ENCODE measurements at regions not wholly inside any gene's neighbourhood (a gene's known extent, or its start where the extent isn't known, plus 50 kb on each side); places are given as distances from the start of the nearest gene placed in this dataset.
"Not testable (repeated sequence)": the region's sequence is repeated elsewhere in the genome, so short reads cannot be mapped to it uniquely, and the experiment has no call there.

- no peak overlapping the region for H3K9ac ChIP-seq (ENCODE audit: control insufficient read depth, extremely low read depth, insufficient read depth, low read length)
- TF ChIP-seq CTCF (optimal IDR thresholded peaks at IDR 0.05 in 1 of 3, IDR thresholded peaks at IDR 0.05 in 1 of 3, conservative IDR thresholded peaks at IDR 0.05 in 1 of 3; ENCODE audit: extremely low read depth in 1 of 3, insufficient read depth in 2 of 3, low read length in 3 of 3) = no peak
- TF ChIP-seq EZH2 (IDR thresholded peaks at IDR 0.05; ENCODE audit: low read length) = no peak
- H3K27me3 ChIP-seq (ENCODE audit: control insufficient read depth, extremely low read depth, insufficient read depth, low read length) = no peaks in the 10 kb centered on the region
- H3K36me3 ChIP-seq (ENCODE audit: control insufficient read depth in 2 of 2, extremely low read depth in 1 of 2, insufficient read depth in 2 of 2, low read length in 2 of 2) = no peaks in the 10 kb centered on the region
- H3K27ac ChIP-seq (ENCODE audit: control insufficient read depth, insufficient read depth, low read length) = no peak overlapping the region
- DNase-seq (ENCODE audit: low read depth, low spot score) (no peak), FAIRE-seq (no peak)
- dilution Hi-C loops (cut with MboI; ENCODE audit: extremely low pct_ligation_motif_present, low sequenced_read_pairs) = no loop called here
- H3K9me3 ChIP-seq (ENCODE audit: control insufficient read depth, low read depth, low read length) = no peaks in the 10 kb centered on the region
- H3K9me1 ChIP-seq (ENCODE audit: control insufficient read depth, extremely low read depth, insufficient read depth, low read length) = no peaks in the 10 kb centered on the region
- H3K4me2 ChIP-seq (ENCODE audit: control insufficient read depth, extremely low read depth, insufficient read depth, low read depth, low read length) = no peak overlapping the region
- no peak overlapping the region for H3K4me3 ChIP-seq (ENCODE audit: control insufficient read depth in 2 of 3, extremely low read depth in 1 of 3, insufficient read depth in 2 of 3, low read depth in 1 of 3, low read length in 3 of 3)
- no peak overlapping the region for H2AFZ ChIP-seq (ENCODE audit: control insufficient read depth, low read length)
- no peaks in the 10 kb centered on the region for H4K20me1 ChIP-seq (ENCODE audit: control insufficient read depth, extremely low read depth, insufficient read depth, low read length)
- H3K79me2 ChIP-seq (ENCODE audit: control insufficient read depth, insufficient read depth, low read length) = no peaks in the 10 kb centered on the region
- H3K4me1 ChIP-seq (ENCODE audit: control insufficient read depth, extremely low read depth, insufficient read depth, low read length) = no peaks in the 10 kb centered on the region
Observed at GRCh38 chr5:145660897-145661640, 174.1 kb downstream of the PRELID2 start.

GRCh38 chr5:145658435-145658834 lies 176.7 kb downstream of the PRELID2 start:
- Histone ChIP-seq H3K27me3 (ENCODE audit: control insufficient read depth, extremely low read depth, insufficient read depth, low read length) (no peaks in the 10 kb centered on the region), H3K4me2 (ENCODE audit: control insufficient read depth, extremely low read depth, insufficient read depth, low read depth, low read length) (no peak overlapping the region), H2AFZ (ENCODE audit: control insufficient read depth, low read length) (no peak overlapping the region), H3K36me3 (ENCODE audit: control insufficient read depth in 2 of 2, extremely low read depth in 1 of 2, insufficient read depth in 2 of 2, low read length in 2 of 2) (no peaks in the 10 kb centered on the region), H4K20me1 (ENCODE audit: control insufficient read depth, extremely low read depth, insufficient read depth, low read length) (no peaks in the 10 kb centered on the region), H3K4me1 (ENCODE audit: control insufficient read depth, extremely low read depth, insufficient read depth, low read length) (no peaks in the 10 kb centered on the region), H3K9me3 (ENCODE audit: control insufficient read depth, low read depth, low read length) (no peaks in the 10 kb centered on the region), H3K4me3 (ENCODE audit: control insufficient read depth in 2 of 3, extremely low read depth in 1 of 3, insufficient read depth in 2 of 3, low read depth in 1 of 3, low read length in 3 of 3) (no peak overlapping the region), H3K27ac (ENCODE audit: control insufficient read depth, insufficient read depth, low read length) (no peak overlapping the region), H3K9ac (ENCODE audit: control insufficient read depth, extremely low read depth, insufficient read depth, low read length) (no peak overlapping the region), H3K79me2 (ENCODE audit: control insufficient read depth, insufficient read depth, low read length) (no peaks in the 10 kb centered on the region), H3K9me1 (ENCODE audit: control insufficient read depth, extremely low read depth, insufficient read depth, low read length) (no peaks in the 10 kb centered on the region)
- dilution Hi-C loops (cut with MboI; ENCODE audit: extremely low pct_ligation_motif_present, low sequenced_read_pairs) = no loop called here
- no peak for FAIRE-seq
- no peak for DNase-seq (ENCODE audit: low read depth, low spot score)
- no peak for TF ChIP-seq EZH2 (IDR thresholded peaks at IDR 0.05; ENCODE audit: low read length)
- no peak for TF ChIP-seq CTCF (optimal IDR thresholded peaks at IDR 0.05 in 1 of 3, IDR thresholded peaks at IDR 0.05 in 1 of 3, conservative IDR thresholded peaks at IDR 0.05 in 1 of 3; ENCODE audit: extremely low read depth in 1 of 3, insufficient read depth in 2 of 3, low read length in 3 of 3)

DNA sequence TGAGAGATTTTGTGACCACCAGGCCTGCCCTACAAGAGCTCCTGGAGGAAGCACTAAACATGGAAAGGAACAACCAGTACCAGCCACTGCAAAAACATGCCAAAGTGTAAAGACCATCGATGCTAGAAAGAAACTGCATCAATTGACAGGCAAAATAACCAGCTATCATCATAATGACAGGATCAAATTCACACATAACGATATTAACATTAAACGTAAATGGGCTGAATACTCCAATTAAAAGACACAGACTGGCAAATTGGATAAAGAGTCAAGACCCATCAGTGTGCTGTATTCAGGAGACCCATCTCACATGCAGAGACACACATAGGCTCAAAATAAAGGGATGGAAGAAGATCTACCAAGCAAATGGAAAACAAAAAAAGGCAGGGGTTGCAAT lies 182.4 kb downstream of the PRELID2 start:
- FAIRE-seq; H3K9me3 ChIP-seq (ENCODE audit: control insufficient read depth, low read depth, low read length); H3K9ac ChIP-seq (ENCODE audit: control insufficient read depth, extremely low read depth, insufficient read depth, low read length); H3K27ac ChIP-seq (ENCODE audit: control insufficient read depth, insufficient read depth, low read length); H3K4me2 ChIP-seq (ENCODE audit: control insufficient read depth, extremely low read depth, insufficient read depth, low read depth, low read length); H3K79me2 ChIP-seq (ENCODE audit: control insufficient read depth, insufficient read depth, low read length); H3K36me3 ChIP-seq (ENCODE audit: control insufficient read depth in 2 of 2, extremely low read depth in 1 of 2, insufficient read depth in 2 of 2, low read length in 2 of 2); H3K9me1 ChIP-seq (ENCODE audit: control insufficient read depth, extremely low read depth, insufficient read depth, low read length); DNase-seq (ENCODE audit: low read depth, low spot score); H3K4me3 ChIP-seq (ENCODE audit: control insufficient read depth in 2 of 3, extremely low read depth in 1 of 3, insufficient read depth in 2 of 3, low read depth in 1 of 3, low read length in 3 of 3); H3K27me3 ChIP-seq (ENCODE audit: control insufficient read depth, extremely low read depth, insufficient read depth, low read length); H3K4me1 ChIP-seq (ENCODE audit: control insufficient read depth, extremely low read depth, insufficient read depth, low read length); H4K20me1 ChIP-seq (ENCODE audit: control insufficient read depth, extremely low read depth, insufficient read depth, low read length); dilution Hi-C loops (cut with MboI; ENCODE audit: extremely low pct_ligation_motif_present, low sequenced_read_pairs); H2AFZ ChIP-seq (ENCODE audit: control insufficient read depth, low read length): not testable (repeated sequence)

DNA sequence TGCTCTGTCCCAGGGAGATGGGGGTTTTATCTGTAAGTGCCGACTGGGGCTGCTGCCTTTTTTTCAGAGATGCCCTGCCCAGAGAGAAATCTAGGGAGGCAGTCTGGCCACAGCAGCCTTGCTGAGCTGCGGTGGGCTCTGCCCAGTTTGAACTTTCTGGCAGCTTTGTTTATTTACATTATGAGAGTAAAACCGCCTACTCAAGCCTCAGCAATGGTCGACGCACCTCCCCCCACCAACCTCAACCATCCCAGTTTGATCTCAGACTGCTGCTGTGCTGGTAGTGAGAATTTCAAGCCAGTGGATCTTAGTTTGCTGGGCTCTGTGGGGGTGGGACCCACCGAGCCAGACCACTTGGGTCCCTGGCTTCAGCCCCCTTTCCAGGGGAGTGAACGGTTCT lies 188.0 kb downstream of the PRELID2 start:
- dilution Hi-C loops (cut with MboI; ENCODE audit: extremely low pct_ligation_motif_present, low sequenced_read_pairs); H3K4me1 ChIP-seq (ENCODE audit: control insufficient read depth, extremely low read depth, insufficient read depth, low read length); H3K36me3 ChIP-seq (ENCODE audit: control insufficient read depth in 2 of 2, extremely low read depth in 1 of 2, insufficient read depth in 2 of 2, low read length in 2 of 2); H3K79me2 ChIP-seq (ENCODE audit: control insufficient read depth, insufficient read depth, low read length); H3K9ac ChIP-seq (ENCODE audit: control insufficient read depth, extremely low read depth, insufficient read depth, low read length); H3K9me1 ChIP-seq (ENCODE audit: control insufficient read depth, extremely low read depth, insufficient read depth, low read length); H2AFZ ChIP-seq (ENCODE audit: control insufficient read depth, low read length); H3K27me3 ChIP-seq (ENCODE audit: control insufficient read depth, extremely low read depth, insufficient read depth, low read length); H3K4me2 ChIP-seq (ENCODE audit: control insufficient read depth, extremely low read depth, insufficient read depth, low read depth, low read length); FAIRE-seq; H3K27ac ChIP-seq (ENCODE audit: control insufficient read depth, insufficient read depth, low read length); H4K20me1 ChIP-seq (ENCODE audit: control insufficient read depth, extremely low read depth, insufficient read depth, low read length); H3K4me3 ChIP-seq (ENCODE audit: control insufficient read depth in 2 of 3, extremely low read depth in 1 of 3, insufficient read depth in 2 of 3, low read depth in 1 of 3, low read length in 3 of 3); DNase-seq (ENCODE audit: low read depth, low spot score); H3K9me3 ChIP-seq (ENCODE audit: control insufficient read depth, low read depth, low read length): not testable (repeated sequence)

All from keratinocyte (primary cell).